ENCODE measurements at regions not wholly inside any gene's neighbourhood (a gene's known extent, or its start where the extent isn't known, plus 50 kb on each side); places are given as distances from the start of the nearest gene placed in this dataset.

DNA sequence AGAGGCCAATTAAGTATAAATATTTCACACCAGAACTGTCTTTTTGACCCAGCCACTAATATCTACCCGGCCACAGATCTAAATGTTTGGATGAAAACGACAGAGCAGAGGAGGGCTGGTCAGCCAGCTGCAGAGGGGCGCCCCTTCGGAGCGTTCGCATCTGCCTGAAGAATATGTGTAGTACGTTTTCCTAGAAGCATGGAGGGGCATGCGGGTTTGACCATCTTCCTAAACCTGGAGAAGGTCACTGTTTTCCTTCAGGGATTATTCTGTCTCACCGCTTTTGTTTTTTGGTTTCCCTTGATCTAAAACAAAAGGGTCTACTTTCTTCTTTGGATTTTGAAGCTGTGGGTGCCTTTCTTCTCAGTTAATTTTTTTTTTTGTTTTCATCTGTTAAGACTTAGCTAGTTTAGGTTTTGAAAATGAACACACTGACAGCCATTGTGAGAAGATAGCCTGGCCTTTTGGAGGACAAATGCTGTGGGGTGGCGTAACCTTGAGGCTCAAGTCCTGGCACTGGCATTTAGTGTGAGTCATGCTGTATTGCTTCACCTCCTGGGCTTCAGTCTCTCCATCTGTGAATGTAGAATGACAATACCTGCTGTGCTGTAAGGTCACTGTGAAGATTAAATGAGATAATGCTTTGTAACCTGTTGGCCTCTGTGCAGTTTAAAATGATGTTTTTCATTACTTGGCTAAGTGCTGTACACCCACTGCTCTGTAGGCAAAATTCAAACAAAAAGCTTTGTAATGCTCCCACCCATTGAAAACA, 74.1 kb upstream of the IRF2BP2 start:
- peak overlapping the region; percentile 22 for H3K4me2 ChIP-seq (ENCODE audit: control insufficient read depth, extremely low read depth, insufficient read depth, low read depth, low read length)
- H3K4me1 ChIP-seq (ENCODE audit: control insufficient read depth, extremely low read depth, insufficient read depth, low read length), result peaks cover 10% of the 10 kb centered on the region
- no peak overlapping the region for H3K4me3 ChIP-seq (ENCODE audit: control insufficient read depth in 2 of 3, extremely low read depth in 1 of 3, insufficient read depth in 2 of 3, low read depth in 1 of 3, low read length in 3 of 3)
- no peaks in the 10 kb centered on the region for H3K9me3 ChIP-seq (ENCODE audit: control insufficient read depth, low read depth, low read length)
- H3K9ac ChIP-seq (ENCODE audit: control insufficient read depth, extremely low read depth, insufficient read depth, low read length), result no peak overlapping the region
- H2AFZ ChIP-seq (ENCODE audit: control insufficient read depth, low read length), result no peak overlapping the region
- no peaks in the 10 kb centered on the region for H4K20me1 ChIP-seq (ENCODE audit: control insufficient read depth, extremely low read depth, insufficient read depth, low read length)
- H3K9me1 ChIP-seq (ENCODE audit: control insufficient read depth, extremely low read depth, insufficient read depth, low read length), result no peaks in the 10 kb centered on the region
- no peak overlapping the region for H3K27ac ChIP-seq (ENCODE audit: control insufficient read depth, insufficient read depth, low read length)
- no peaks in the 10 kb centered on the region for H3K79me2 ChIP-seq (ENCODE audit: control insufficient read depth, insufficient read depth, low read length)
- dilution Hi-C loops (cut with MboI; ENCODE audit: extremely low pct_ligation_motif_present, low sequenced_read_pairs), result no loop called here
- H3K27me3 ChIP-seq (ENCODE audit: control insufficient read depth, extremely low read depth, insufficient read depth, low read length), result no peaks in the 10 kb centered on the region
- peak; percentile 87 for FAIRE-seq
- no peak for DNase-seq (ENCODE audit: low read depth, low spot score)
- TF ChIP-seq EZH2 (IDR thresholded peaks at IDR 0.05; ENCODE audit: low read length), result no peak
- TF ChIP-seq CTCF (optimal IDR thresholded peaks at IDR 0.05 in 1 of 3, IDR thresholded peaks at IDR 0.05 in 1 of 3, conservative IDR thresholded peaks at IDR 0.05 in 1 of 3; ENCODE audit: extremely low read depth in 1 of 3, insufficient read depth in 2 of 3, low read length in 3 of 3), result no peak
- H3K36me3 ChIP-seq (ENCODE audit: control insufficient read depth in 2 of 2, extremely low read depth in 1 of 2, insufficient read depth in 2 of 2, low read length in 2 of 2), result no peaks in the 10 kb centered on the region

GRCh38 chr1:234683127-234683860, 73.3 kb upstream of the IRF2BP2 start:
- H3K4me3 ChIP-seq (ENCODE audit: control insufficient read depth in 2 of 3, extremely low read depth in 1 of 3, insufficient read depth in 2 of 3, low read depth in 1 of 3, low read length in 3 of 3), result no peak overlapping the region
- FAIRE-seq, result no peak
- dilution Hi-C loops (cut with MboI; ENCODE audit: extremely low pct_ligation_motif_present, low sequenced_read_pairs), result no loop called here

More at GRCh38 chr1:234683127-234683860, 73.3 kb upstream of the IRF2BP2 start:
- Histone ChIP-seq H3K4me1 (ENCODE audit: control insufficient read depth, extremely low read depth, insufficient read depth, low read length) (peaks cover 10% of the 10 kb centered on the region), H3K36me3 (ENCODE audit: control insufficient read depth in 2 of 2, extremely low read depth in 1 of 2, insufficient read depth in 2 of 2, low read length in 2 of 2) (no peaks in the 10 kb centered on the region), H3K9me1 (ENCODE audit: control insufficient read depth, extremely low read depth, insufficient read depth, low read length) (no peaks in the 10 kb centered on the region), H4K20me1 (ENCODE audit: control insufficient read depth, extremely low read depth, insufficient read depth, low read length) (no peaks in the 10 kb centered on the region), H3K9me3 (ENCODE audit: control insufficient read depth, low read depth, low read length) (no peaks in the 10 kb centered on the region), H3K27ac (ENCODE audit: control insufficient read depth, insufficient read depth, low read length) (no peak overlapping the region), H3K4me2 (ENCODE audit: control insufficient read depth, extremely low read depth, insufficient read depth, low read depth, low read length) (no peak overlapping the region), H3K9ac (ENCODE audit: control insufficient read depth, extremely low read depth, insufficient read depth, low read length) (no peak overlapping the region), H3K79me2 (ENCODE audit: control insufficient read depth, insufficient read depth, low read length) (no peaks in the 10 kb centered on the region), H3K27me3 (ENCODE audit: control insufficient read depth, extremely low read depth, insufficient read depth, low read length) (no peaks in the 10 kb centered on the region), H2AFZ (ENCODE audit: control insufficient read depth, low read length) (no peak overlapping the region)
- no peak for DNase-seq (ENCODE audit: low read depth, low spot score)
- TF ChIP-seq CTCF (optimal IDR thresholded peaks at IDR 0.05 in 1 of 3, IDR thresholded peaks at IDR 0.05 in 1 of 3, conservative IDR thresholded peaks at IDR 0.05 in 1 of 3; ENCODE audit: extremely low read depth in 1 of 3, insufficient read depth in 2 of 3, low read length in 3 of 3) (no peak), EZH2 (IDR thresholded peaks at IDR 0.05; ENCODE audit: low read length) (no peak)
